GM19023 (cell line): ENCODE measurements at regions not wholly inside any gene's neighbourhood (a gene's known extent, or its start where the extent isn't known, plus 50 kb on each side); places are given as distances from the start of the nearest gene placed in this dataset.

Experiments
- ATAC-seq: cut with Tn5 transposase; IDR thresholded peaks from one replicate; pipeline ENCODE4 v1.9.1; 2021; ENCODE audit warnings: mild to moderate bottlenecking, moderate library complexity; ENCODE audit not compliant: unreplicated experiment

DNA sequence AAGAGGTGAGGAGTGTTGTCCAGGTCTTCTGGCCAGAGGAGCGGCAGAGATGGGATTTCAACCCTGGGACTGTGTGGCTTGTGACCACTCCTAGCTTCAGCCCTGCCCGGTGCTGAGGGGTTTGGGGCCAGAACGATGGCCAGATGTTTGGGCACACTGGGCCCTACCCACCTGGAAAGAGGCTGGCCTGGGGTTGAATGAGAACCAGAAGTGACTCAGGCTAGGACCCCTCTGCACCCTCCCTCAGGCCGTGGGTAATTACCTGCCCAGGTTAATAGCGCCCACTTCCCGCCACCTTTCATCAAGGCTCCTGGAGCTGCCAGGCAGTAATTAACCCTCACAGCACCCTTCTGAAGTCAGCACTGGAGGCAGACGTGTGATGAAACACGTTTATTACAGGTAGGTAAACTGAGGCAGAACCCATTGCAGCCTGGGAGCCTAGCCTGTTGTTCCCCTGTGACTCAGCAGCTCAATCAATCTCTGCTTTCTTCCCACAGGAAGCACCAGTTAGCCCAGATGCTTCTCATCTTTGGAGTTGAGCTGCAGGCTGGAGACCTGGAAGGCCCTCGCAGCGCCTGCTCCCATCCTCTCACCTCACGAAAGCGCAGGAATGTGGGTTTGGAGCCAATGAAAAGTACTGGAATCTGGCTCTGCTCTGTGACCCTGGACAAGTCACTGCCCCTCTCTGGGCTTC lies 120.8 kb downstream of the CEBPB start:
- no peak for ATAC-seq

DNA sequence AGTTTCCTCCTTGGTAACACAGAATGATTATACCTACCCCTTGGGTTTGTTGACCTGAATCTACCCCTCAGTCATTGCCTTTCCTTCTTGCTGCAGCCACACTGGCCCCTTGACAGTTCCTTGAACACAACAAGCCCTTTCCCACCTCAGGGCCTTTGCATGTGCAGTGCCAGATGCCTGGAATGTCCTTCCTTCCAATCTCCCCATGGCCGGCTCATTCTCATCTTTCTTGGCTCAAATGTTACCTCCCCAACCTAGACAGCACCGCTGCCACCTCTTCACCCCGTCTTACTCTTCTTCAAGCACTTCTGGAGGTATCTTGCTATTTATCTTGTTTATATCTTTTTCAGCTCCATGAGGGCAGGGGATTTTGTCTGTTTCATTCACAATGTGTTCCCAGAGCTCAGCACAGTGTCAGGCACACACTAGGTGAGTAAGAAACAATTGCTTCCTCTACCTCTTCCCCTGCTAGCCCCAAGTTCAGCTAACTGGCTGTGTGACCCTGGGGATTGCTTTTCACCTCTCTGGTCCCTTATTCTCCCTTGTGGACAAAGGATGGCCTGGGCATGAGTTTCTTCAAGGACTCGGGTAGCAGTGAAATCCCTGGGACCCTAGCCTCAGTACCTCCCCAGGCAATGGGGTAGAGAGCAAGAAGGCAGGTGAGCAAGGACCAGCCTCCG lies 121.5 kb downstream of the CEBPB start:
- no peak for ATAC-seq

DNA sequence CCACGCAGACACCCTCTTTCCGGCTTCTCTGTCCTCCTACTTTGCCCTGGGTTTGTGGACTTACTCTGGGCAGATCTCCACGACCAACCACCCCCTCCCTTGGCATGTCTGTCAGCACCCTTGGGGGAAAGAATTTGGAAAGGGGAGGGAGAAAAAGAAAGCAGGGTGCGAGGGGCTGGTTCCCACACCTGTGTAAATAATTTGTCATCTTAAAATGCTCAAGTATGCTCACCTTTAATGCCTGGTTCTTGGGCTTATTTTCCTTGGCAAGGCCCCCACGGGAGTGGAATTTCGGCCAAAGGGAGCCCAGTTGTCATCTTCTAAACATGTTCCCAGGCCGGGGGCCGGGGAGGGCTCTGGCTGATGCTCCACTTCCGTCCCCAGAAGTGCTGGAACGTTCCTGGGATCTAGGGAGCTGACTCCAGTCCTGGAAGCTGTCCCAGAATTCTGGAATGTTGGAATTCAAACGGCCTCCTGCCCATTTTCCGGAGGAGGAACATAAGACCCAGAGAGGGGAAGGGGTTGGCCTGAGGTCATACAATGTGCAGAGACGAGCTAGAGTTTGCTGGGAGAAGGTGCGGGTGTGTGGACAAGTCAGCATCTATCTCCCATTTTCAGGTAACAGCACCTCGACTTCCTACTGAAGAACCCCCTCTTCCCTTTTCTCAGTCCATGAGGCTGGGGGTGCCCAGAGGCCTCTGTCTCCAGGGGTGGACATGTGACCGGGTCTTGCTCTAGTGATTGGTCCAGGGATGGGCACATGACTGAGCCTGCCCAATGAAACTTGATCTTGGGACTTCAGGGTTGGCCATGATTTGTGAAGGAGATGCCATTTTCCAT lies 122.3 kb downstream of the CEBPB start:
- no peak for ATAC-seq

DNA sequence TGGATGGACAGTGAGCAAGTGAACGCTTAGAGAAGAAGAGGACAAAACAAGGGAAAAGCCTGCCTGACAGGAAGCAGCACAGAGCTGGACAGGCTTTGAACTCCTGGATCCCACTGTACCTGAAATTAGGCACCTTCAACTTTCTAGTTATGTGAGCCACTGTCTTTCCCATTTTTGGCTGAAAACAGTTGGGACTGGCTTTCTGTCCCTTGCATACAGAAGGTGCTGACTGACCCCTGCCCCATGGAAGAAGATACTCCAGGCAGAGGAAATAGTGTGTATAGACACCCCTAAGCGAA lies 122.8 kb downstream of the CEBPB start:
- no peak for ATAC-seq

DNA sequence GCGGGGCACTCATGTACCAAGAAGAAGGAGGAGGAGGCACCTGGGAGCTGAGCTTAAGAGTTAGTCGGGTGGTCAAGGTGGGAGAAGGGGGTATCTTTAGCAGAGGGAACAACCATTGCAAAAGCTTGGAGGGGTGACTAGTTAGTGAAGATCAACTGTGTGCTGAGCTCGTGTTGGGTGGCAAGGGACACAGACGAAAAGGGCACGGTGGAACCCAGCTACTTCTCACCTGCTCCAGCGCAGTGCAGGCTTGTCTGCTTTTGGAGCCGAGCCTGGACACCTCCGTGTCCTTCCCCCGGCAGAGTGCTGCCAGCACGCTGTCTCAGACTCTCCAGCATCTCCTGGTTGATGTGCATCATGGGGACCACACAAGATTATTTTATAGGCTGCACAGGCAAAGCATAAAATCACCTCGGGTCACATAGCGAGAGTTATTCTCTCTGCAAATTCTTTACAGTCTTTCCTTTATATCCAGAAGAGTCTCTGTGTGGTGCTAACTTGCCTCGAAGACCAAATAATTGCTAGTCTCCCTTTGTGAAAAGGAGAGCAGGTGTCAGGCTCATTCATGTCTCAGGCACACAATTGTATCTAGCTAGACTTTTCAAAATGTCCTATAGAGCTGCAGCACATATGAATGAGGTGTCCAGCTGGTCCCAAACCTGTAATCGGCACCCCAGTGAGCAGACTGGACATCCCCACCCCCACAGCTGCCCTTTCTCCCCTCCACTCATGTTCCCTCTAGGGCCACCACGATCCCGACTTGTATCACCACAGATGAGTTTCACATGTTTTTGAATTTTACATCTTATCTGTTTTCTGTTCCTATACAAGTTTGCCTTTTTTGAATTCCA lies 123.4 kb downstream of the CEBPB start:
- no peak for ATAC-seq

DNA sequence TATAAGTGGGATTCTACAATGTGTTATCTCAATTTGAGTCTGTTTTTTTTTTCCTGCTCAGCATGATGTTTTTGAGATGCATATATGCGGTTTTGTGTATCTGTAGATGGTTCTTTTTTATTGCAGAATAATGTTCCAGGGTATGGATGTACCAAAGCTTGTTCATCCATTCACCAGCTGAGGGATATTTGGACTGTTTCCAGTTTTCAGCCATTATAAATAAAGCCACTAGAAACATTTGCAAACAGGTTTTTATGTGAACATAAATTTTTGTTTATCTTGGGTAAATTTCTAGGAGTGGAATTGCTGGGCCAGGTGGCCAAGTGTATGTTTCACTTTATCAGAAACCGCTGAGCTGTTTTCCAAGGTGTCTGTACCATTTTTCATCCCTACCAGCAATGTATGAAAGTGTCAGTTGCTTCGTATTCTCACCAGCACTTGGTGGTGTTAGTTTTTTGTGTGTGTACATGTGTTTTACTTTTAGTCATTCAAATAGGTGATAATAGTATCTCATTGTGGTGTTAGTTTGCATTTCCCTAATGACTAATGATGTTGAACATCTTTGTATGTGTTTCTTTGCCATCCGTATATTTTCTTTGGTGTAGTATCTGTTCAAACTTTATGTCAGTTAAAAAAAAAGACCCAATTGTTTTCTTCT lies 124.2 kb downstream of the CEBPB start:
- ATAC-seq = no peak

DNA sequence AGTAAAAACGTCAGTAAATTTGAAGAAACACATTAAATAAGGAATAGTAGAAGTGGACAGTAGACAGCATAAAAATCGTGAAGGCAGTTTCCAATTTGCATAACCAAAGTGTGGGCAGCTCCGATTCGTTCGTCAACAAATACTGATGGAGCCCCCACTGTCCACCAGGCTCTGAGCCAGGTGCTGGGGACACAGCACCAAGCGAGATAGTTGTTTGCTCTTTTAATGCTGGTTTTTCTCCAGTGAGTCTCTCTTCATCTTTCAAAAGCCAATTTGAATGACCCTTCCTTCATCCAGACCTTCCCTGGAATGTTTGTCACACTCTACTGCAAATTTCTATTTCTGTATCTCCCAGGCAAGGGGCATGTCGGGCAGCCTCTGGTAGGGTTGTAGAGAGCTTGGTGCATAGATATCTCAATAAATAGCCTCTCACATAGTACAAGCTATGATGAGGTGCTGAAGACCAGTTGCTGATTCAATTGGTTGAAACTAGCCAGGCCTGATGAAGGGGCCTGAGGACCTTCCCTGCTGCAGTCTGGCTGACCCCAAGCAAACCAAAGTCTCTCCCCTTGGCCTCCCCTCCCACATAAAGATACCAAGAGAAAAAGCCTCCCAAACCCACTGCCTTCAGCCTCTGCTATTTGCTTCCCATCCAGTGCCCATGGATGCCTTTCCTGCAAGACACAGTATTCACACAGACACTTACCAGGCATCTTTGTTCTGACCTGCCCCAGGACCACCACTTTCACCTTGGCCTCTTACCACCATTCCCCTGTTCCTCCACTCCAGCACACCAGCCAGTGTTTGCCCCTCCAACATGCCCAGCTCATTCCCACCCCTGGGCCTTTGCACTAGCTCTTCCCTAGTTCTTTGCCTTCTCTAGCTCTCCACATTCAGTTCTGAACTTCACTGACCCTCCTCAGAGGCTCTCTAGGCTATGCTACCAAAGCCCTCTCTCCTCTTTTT lies 125.2 kb downstream of the CEBPB start:
- no peak for ATAC-seq

DNA sequence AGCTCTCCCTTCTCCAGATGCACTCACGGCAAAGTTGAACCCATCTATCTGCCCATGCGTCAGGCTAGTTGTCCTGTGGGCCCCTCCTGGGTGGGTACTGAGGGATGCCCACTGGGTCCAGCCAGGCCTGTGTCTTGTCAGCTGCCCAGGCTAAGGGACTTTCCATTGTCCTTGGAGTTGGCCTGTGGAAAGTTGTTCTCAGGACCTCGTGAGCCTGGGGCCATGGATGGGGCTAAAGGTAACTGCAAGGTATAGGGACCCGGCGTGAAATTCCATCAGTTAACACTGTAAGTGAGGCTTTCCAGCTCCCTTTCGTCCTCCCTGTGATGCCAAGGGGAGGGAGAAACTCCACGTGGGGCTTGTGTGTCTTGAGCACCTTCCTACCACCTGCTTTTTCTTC lies 126.5 kb downstream of the CEBPB start:
- ATAC-seq = no peak

DNA sequence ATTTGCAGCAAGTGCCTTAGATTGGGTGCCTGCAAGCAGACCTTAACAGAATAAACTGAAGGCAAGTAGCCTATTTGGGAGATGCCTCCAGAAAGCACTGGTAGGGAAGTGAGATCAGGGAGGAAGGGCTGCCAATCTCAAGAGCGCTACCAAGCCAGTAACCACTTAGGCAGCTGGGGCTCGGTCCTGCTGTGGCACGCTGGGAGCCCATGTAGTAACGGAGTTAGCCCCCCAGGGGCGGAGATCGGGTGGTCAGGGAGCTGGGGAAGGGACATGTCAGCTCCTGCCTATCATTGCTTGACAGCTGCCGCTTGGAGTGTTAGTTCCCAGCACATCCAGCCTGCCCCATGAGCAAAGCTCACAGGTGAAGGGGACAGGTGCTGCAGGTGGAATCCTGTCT lies 127.0 kb downstream of the CEBPB start:
- no peak for ATAC-seq

DNA sequence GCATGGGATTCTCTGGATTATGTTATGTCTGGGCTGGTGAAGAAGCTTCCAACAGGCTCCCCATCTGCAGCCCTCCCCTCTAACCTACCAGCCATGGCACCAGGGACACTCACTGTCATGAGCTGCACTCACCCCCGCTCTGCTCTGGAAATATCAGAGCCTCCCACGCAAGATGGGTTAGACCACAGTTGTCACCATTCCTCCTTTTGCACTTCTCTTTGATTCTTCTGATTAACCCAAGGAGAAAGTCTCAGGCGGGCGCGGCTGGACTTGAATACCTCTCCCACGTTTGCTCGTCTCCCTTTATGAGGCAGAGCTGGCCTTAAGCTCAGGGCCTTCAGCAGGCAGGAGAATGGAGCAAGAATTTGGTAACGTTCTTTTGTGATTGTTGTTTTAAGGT lies 128.1 kb downstream of the CEBPB start:
- ATAC-seq = no peak

DNA sequence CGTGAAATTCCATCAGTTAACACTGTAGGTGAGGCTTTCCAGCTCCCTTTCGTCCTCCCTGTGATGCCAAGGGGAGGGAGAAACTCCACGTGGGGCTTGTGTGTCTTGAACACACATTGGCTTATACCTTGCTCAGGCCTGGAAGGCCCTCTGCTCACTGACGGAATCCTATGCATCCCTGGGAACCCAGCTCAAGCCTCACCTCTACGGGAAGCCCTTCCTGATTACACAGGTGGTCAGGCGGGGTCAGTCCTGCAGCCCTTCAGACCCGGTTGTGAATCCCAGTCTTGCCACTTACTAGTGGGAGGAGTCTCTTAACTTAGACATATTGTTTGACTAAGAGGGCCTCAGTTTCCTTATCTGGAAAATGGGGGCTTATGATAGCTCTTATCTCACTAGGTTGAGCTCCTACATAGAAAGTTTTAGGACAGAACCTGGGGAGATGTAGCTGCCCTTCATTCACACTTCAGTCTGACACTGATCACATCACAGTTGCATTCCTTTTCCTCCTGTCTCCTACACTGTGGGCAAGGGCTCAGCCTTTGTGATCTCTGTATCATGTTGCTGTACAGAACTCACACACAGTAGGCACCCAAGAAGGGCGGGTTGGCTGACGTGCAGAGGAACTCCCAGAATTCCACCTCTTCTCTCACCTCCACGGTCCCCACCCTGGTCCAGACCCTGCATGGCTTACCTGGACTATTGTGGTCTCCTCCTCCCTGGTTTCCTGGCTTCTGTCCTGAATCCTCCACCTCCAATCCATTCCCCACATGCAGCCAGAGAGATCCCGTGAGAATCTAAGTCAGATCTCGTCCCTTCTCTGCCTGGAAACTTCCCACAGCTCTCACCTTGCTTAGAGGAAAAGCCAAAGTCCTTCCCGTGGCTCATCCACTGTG lies 129.6 kb downstream of the CEBPB start:
- ATAC-seq = no peak

DNA sequence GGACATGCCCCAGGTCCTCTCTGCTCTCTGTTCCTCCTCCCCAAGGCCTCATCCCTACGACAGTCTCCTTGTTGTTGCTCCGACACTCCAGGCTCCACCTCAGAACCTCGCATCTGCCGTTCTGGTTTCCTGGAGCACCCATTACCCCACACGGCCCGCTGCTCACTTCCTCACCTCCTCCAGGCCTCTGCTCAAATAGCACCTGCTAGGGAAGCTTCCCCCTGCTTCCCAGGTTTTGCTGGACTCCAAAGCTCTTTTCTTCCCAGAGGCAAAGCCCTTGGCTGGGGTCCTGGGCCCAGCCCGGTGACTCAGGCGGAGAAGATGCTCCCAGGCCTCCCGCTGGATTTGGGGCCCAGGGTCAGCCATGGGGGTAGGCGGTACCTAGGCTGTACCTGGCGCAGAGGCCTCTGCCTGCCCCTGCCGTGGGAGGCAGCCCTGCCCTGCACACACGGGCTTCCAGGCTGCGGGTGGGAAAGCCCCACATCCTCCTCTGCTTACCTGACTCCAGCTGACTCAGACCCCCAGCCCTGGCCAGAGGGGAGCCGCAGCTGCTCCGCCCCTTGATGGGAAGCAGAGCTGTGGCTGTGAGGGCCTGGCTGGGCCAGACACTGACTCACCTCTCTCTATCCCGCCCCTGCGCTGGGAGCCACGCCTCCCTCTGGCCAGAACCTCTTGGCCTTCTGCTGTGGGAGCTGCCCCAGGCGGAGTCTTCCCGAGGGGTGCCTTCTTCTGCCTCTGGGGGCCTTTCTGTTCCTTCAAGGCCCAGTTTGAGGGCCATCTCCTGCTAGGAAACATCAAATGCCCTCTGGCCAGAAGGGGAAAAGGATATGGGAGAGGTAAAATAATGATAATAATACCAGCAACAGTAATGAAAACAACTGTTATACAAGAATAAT lies 130.5 kb downstream of the CEBPB start:
- no peak for ATAC-seq

DNA sequence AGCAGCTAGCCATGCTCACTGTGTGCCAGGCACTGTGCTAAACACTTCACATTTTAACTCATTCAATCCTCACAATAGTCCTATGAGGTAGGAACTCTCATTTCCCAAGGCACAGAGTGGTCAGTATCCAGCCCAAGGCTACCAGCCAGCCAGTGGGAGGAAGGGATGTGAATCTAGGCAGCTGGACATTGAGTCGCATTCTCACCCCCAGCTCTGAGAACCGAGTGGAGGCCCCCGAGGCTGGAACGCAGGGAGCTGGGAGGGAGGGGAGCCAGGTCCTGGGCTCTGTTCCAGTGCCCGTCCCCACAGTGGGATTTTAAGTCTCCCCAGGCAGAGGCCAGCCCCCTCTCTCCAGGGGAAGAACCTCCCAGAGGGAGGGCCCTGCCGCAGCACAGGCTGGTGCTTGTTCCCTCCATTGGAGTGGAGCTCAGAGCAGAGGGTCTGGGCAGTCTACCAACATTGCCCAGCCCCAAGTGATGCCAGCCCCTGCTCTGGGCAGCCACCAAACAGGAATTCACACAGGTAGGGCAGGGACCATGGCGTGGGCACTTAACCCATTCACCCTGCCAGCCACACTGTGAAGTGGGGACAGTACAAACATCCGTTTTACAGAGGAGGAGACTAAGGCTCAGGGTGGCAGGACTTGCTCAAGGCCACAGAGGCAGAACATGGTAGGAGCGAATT lies 131.3 kb downstream of the CEBPB start:
- ATAC-seq = no peak

DNA sequence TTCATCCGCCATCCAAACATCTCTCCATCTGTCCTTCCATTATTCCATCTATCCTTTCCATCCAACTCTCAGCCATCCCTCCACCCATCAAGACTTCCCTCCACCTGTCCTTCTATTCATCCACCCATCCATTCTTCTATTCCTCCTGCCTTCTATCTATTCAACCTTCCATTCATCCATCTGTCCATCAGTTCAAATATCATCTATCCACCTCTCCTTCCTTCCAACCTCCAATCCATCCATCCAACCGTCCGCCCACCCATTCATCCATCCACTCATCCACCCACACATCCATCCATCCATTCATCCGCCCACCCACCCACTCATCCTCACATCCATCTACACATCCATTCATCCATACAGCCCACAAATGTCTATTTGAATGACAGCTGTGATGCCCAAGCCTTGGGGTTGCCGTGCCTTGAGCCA lies 132.1 kb downstream of the CEBPB start:
- ATAC-seq = no peak

DNA sequence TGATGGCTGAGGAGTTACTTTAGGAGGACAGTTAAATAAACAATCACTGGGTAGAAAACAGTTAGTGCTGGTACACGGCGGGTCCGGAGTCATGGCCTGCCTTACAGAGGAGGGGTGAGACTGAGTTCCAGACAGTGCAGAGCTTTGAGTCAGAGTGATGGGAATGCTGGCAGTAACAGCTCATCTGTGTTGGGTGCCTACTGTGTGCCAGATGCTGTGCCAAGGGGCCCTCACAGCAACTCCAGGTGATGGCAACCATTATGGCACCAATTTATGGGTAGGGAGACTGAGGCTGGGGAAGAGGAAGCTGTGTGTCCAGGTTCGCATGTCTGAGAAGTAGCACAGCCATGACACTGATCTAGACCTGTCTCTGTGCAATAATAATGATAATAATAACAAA lies 132.6 kb downstream of the CEBPB start:
- no peak for ATAC-seq

DNA sequence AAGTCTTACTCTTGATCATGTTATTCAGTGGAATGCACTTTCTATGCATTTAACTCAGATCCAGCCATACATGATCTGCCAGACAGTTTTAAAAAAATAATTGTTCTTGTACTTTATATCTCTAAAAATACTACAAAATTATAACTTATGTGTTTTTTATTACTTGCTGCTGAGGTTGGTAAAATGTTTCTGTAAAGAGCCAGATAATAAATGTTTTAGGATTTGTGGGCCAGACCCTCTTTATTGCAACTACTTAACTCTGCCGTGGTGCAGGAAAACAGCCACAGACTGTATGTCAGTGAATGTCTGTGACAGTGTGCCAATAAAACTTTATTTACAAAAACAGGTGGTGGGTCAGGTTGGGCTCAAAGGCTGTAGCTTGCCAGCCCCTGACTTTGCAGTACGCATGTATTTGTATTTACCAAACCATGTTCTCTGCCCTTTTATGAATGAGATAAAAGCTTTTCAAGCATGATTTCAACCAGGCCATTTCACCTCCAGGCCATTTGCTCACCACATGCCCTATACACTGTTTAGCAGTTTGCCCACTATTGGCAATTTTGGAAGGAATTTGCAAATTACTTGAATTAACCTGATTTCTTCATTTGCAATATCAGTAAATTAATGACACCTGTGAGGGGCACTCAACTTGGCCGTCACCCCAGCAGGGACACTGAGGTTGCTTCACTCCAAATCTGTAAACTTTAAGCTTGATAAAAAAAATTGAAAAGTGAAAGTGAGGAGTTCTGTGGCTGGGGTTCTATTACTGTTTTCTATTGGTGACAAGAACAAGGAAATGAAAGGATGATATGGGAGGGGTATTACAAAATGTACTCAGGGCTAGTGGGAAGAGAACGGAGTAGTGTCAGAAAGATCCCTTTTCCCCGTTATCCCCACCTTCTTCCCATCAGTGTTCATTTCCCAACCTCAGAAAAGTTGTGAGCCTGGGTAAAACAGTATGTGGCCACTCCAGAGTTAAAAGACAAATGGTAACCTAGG lies 133.4 kb downstream of the CEBPB start:
- ATAC-seq = no peak
